CD1c-positive myeloid dendritic cell (primary cell): ENCODE measurements at regions not wholly inside any gene's neighbourhood (a gene's known extent, or its start where the extent isn't known, plus 50 kb on each side); places are given as distances from the start of the nearest gene placed in this dataset.
A peak's percentile ranks its signal among the peaks of the same experiment; 100 is the strongest.
"Not testable (repeated sequence)": the region's sequence is repeated elsewhere in the genome, so short reads cannot be mapped to it uniquely, and the experiment has no call there.

Experiments used
- DNase-seq: peaks from one replicate; pipeline ENCODE4 v3.0.0-alpha.2; 2016; ENCODE audit errors: extremely low spot score

DNA sequence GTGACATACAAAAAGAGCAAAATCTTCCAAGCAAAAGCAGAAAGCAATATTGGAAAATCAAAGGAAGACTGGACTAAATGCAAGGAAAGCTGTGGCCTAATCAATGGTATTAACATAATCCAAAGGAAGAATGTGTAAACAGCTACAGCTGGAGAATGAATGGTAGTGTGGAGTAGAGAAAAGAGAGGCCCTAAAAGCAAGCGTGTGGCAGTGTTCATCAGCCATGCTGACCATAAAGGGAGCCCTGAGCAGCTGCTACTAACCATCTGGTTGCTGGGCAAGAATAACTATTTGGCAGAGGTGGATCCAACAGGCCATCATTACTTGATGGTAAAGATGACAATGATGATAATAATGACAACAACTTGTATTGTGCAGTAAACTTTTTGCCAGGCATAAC is 148.5 kb upstream of the BEND6 start:
- DNase-seq = no peak

GRCh38 chr6:56804996-56805395 is 149.9 kb upstream of the BEND6 start:
- DNase-seq = no peak

- no peak for DNase-seq
Observed at GRCh38 chr6:56803594-56803993, 151.3 kb upstream of the BEND6 start.

DNA sequence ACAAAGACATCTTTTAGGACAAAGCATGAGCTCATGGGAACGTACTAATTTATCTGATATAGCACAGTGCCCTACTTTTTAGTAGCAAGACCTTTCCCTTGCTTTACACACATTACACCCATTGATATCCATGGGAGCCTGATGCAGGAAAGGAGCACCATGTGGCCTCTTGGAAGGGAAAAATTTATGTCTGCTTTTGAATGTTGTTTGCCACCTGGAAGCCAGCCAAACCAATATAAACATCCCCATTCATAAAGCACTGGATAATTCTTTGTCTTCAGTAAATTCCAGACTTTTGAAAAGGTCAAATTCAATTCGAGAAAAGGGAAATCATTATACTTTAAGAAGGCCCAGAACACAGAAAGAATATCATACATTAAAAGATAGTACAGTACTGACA is 152.3 kb upstream of the BEND6 start:
- DNase-seq = no peak

GRCh38 chr6:56799989-56800388 is 154.9 kb upstream of the BEND6 start:
- DNase-seq = peak; percentile 20

DNA sequence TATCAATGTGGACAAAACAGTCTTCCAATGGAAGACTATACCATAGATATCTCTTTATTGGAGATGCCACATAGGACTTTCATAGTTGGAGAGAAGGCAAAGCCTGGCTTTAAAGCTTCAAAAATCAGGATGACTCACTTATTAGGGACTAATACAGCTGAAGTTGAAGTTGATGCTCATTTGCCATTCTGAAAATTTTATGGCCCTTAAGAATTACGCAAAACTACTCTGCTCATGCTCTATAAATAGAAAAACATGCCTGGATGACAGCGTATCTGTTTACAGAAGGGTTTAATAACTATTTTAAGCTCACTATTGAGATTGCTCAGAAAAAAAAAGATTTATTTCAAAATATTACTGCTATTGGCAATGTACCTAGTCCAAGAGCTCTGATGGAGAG is 155.5 kb upstream of the DST start:
- DNase-seq = no peak

DNA sequence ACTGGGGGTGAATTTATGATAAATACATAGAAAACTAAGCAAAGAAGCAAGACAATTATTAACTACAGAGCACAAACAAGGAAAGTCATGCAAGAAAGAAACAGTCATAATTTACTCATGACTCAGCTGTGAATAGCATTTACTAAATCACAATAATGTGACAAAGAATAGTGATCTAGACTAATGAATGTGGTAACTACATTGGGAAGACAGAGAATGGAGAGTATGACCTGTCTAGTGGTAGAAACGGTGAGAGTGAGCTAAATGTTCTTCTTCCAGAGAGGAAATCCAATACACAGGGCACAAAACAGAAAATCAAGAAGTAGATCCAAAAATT is 153.5 kb upstream of the DST start:
- no peak for DNase-seq

- no peak for DNase-seq
Observed at GRCh38 chr6:56795466-56796195, 152.9 kb upstream of the DST start.

DNA sequence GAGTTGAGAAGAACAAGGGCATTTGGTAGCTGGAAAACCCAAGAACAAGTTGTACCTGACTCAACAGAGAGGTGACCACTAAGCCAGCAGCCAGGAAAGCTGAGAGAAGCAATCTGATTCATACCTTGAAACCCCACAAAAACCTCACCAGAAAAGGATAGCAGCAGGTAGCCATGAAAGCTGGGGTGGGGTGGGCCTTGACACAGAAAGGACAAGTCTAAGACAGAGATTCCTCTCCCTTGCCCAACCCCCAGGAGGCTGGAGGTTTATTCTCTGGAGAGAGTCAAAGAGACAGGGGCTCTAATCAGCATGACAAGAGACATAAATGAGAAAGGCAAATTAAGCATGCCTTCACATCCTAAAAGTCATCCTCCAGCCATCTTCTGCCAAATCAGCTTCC is 151.7 kb upstream of the DST start:
- no peak for DNase-seq

GRCh38 chr6:56793938-56794337 is 151.2 kb upstream of the DST start:
- DNase-seq = no peak

DNA sequence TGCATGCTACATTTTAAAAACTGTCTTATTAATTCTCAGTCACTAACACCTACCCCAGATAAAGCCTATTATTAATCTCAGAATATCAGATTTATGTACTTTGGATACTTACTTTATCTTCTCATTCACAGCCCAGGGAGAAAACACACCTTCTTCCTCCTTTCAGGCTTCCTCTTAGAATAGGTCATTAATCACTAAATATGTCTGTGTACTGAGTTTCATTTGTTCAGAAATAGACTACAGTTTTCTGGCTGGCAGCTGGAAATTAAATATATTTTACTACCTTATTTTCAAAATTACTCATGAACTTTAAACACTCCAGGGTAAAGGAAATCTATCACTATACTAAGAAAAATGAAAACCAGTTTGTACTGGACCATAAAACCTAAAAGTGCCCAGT is 147.7 kb upstream of the DST start:
- DNase-seq = no peak

GRCh38 chr6:56789879-56790278 is 147.2 kb upstream of the DST start:
- no peak for DNase-seq

- DNase-seq = no peak
Observed at GRCh38 chr6:56789342-56789741, 146.7 kb upstream of the DST start.

DNA sequence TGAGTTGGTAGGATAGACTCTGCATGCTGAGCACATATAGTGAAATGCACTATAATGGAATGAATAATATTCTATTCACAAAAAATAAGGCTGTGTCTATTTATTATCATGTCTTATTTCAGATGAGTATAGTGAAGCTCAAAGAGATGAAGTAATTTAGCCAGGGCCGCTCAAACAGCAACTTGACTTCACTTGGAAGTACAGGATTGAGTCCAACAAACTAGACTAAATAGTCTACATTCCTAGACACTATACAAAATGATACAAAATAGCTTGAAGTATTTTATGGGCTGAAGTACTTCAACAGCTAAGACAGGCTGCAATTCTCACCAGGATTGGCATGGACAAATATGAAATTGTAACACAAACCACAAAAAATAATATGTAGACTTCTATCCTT is 144.5 kb upstream of the DST start:
- DNase-seq = no peak

- no peak for DNase-seq
Observed at GRCh38 chr6:56786256-56786655, 143.6 kb upstream of the DST start.

GRCh38 chr6:56785536-56785935 is 142.8 kb upstream of the DST start:
- not testable (repeated sequence) for DNase-seq

- DNase-seq = not testable (repeated sequence)
Observed at GRCh38 chr6:56780109-56780508, 137.4 kb upstream of the DST start.

DNA sequence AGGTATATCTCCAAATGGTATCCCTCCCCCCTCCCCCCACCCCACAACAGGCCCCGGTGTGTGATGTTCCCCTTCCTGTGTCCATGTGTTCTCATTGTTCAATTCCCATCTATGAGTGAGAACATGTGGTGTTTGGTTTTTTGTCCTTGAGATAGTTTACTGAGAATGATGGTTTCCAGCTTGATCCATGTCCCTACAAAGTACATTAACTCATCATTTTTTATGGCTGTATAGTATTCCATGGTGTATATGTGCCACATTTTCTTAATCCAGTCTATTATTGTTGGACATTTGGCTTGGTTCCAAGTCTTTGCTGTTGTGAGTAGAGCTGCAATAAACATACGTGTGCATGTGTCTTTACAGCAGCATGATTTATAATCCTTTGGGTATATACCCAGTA is 135.8 kb upstream of the DST start:
- DNase-seq = not testable (repeated sequence)

DNA sequence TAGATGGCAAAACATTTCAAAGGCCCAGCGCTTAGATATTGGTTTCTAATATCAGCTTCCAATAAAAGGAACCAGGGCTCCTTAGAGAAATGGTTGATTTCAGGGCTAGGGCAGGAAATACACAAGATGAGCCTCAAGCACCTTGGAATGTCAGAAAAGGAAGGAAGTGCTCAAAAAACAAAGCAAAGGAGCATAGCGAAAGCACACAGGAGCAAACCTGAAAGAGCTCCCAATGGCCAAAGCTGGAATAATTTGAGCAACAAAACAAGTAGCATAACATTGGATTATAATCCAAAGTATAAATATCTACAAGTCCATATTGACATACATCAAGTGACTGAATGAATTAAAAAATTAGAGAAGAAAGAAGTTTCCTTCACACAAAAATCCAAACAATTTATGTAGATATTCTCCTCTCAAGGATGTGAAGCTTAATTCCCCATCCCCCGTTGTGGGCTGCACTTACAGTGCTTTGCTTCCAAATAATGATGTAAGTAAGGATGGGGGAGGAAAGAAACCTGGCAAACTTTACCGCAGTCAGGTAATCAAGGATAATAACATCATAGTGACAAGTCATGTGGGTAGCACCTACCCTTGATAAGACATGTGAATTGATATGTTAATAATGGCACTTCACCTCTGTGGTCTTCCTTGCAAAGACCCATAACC is 132.9 kb upstream of the DST start:
- DNase-seq = no peak

GRCh38 chr6:56772737-56773184 is 130.1 kb upstream of the DST start:
- no peak for DNase-seq

DNA sequence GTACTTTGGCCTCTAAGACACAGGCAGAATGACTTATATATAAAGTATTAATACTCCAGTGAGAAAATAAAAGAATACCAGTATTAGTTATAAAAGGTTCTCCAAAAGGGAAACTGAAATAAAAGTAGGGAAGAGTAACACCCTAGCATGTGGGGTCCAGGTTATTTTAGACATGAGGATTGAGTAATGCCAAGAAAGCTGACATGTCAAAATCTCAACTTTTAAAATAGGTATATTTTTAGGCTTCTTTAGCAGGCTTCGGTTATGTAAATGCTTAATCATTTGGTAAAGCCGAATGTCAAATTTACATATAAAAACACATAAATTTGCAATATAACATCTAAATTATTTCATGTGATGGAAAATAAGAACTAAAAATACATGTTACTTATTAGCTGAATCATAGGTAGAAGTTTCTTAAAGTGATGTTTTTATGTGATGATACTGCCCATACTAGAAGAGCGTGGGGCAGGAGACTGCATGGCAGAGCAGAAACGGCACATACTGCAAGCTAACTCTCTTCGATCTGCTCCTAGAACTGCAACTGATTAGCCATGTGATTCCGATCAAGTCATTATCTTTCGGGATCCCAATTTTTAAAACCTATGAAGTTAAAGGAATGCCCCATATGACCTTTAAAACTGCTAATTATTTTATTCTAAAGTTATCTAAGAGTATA is 129.4 kb upstream of the DST start:
- DNase-seq = no peak

DNA sequence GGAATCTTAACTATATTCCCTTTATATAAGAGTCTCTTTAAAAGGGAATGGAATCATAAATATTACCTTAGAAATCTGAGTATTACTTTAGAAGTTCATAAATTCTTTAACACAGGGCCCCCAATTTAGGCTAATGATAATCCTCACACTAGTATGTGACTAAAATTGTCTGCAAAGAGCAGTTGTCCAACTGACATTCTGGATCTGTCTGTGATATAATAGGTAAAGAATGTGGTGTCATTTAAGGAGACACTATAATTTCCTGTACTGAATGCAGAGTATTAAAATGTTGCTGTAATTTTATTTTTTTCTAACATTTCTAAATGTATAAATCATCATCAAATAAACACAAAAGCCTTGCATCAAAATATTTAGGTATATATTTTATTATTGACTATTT is 128.5 kb upstream of the DST start:
- no peak for DNase-seq

GRCh38 chr6:56770011-56770520 is 127.4 kb upstream of the DST start:
- no peak for DNase-seq
